ENCODE measurements at regions not wholly inside any gene's neighbourhood (a gene's known extent, or its start where the extent isn't known, plus 50 kb on each side); places are given as distances from the start of the nearest gene placed in this dataset.

GRCh38 chr3:69607466-69608305 lies 131.6 kb upstream of the MITF start:
- intact Hi-C loops (cut with DNase I), result no loop called here
- Histone ChIP-seq H3K27me3 (no peaks in the 10 kb centered on the region), H3K9me3 (no peaks in the 10 kb centered on the region), H3K4me1 (no peaks in the 10 kb centered on the region), H3K4me3 (no peak overlapping the region), H3K36me3 (no peaks in the 10 kb centered on the region), H3K27ac (peak overlapping the region; percentile 15)
- no peak for TF ChIP-seq CTCF (IDR thresholded peaks at IDR 0.05)
- DNase-seq, result no peak
- ATAC-seq, result no peak

- no peak for DNase-seq
- Histone ChIP-seq H3K9me3 (no peaks in the 10 kb centered on the region), H3K36me3 (no peaks in the 10 kb centered on the region), H3K27me3 (no peaks in the 10 kb centered on the region), H3K4me3 (no peak overlapping the region), H3K27ac (no peak overlapping the region), H3K4me1 (no peaks in the 10 kb centered on the region)
- TF ChIP-seq CTCF (IDR thresholded peaks at IDR 0.05), result no peak
- intact Hi-C loops (cut with DNase I), result no loop called here
- ATAC-seq, result no peak
Observed at GRCh38 chr3:69605867-69606266, 133.4 kb upstream of the MITF start.

- intact Hi-C loops (cut with DNase I), result no loop called here
- H3K4me3 ChIP-seq, result no peak overlapping the region
Observed at GRCh38 chr3:69604735-69605450, 134.4 kb upstream of the MITF start.

GRCh38 chr3:69602112-69602511 lies 137.2 kb upstream of the MITF start:
- no peak for TF ChIP-seq CTCF (IDR thresholded peaks at IDR 0.05)
- ATAC-seq, result no peak
- Histone ChIP-seq H3K4me3 (no peak overlapping the region), H3K9me3 (no peaks in the 10 kb centered on the region), H3K27ac (no peak overlapping the region), H3K27me3 (no peaks in the 10 kb centered on the region), H3K4me1 (no peaks in the 10 kb centered on the region), H3K36me3 (no peaks in the 10 kb centered on the region)
- DNase-seq, result no peak
- intact Hi-C loops (cut with DNase I), result no loop called here

More at GRCh38 chr3:69604735-69605450, 134.4 kb upstream of the MITF start:
- Histone ChIP-seq H3K9me3 (no peaks in the 10 kb centered on the region), H3K27ac (no peak overlapping the region), H3K27me3 (no peaks in the 10 kb centered on the region), H3K4me1 (no peaks in the 10 kb centered on the region), H3K36me3 (no peaks in the 10 kb centered on the region)
- DNase-seq (no peak), ATAC-seq (no peak)
- no peak for TF ChIP-seq CTCF (IDR thresholded peaks at IDR 0.05)

- H3K4me1 ChIP-seq, result no peaks in the 10 kb centered on the region
- TF ChIP-seq CTCF (IDR thresholded peaks at IDR 0.05), result no peak
- no peaks in the 10 kb centered on the region for H3K9me3 ChIP-seq
- no peaks in the 10 kb centered on the region for H3K36me3 ChIP-seq
- no peak for DNase-seq
- no peak overlapping the region for H3K27ac ChIP-seq
- ATAC-seq, result no peak
- no peak overlapping the region for H3K4me3 ChIP-seq
- intact Hi-C loops (cut with DNase I), result no loop called here
- no peaks in the 10 kb centered on the region for H3K27me3 ChIP-seq
Observed at GRCh38 chr3:69594286-69594685, 145.0 kb upstream of the MITF start.

All from upper lobe of right lung (tissue), 1 donor.